ENCODE measurements at regions not wholly inside any gene's neighbourhood (a gene's known extent, or its start where the extent isn't known, plus 50 kb on each side); places are given as distances from the start of the nearest gene placed in this dataset.
"Not testable (repeated sequence)": the region's sequence is repeated elsewhere in the genome, so short reads cannot be mapped to it uniquely, and the experiment has no call there.

DNA sequence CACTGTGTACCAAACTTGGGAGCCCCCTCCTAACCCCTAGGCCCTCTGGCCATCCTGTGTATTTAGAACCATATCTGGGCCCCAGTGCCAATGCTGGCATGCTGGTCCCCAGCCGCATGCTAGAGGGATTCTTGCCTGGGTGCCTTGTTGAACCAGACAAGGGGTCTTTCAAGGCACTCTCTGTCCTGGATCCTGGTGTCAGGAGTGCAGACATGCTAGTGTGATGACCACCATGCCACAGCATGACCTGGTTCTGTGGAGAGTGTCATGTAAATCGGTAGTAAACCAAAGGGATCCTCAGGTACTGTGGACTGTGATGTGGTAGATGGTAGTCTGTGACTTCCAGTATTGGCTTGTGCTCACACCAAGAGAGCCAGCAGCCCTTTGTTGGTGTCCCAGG is 222.2 kb upstream of the PODXL start:
- peaks cover 9% of the 10 kb centered on the region for H3K27me3 Mint-ChIP-seq
- H3K9me3 Mint-ChIP-seq = no peaks in the 10 kb centered on the region
- no peaks in the 10 kb centered on the region for H3K4me1 Mint-ChIP-seq (ENCODE audit: low read depth)
- no peak overlapping the region for H3K27ac Mint-ChIP-seq
- H3K4me3 Mint-ChIP-seq = no peak overlapping the region
- no peaks in the 10 kb centered on the region for H3K36me3 Mint-ChIP-seq (ENCODE audit: low read depth)

DNA sequence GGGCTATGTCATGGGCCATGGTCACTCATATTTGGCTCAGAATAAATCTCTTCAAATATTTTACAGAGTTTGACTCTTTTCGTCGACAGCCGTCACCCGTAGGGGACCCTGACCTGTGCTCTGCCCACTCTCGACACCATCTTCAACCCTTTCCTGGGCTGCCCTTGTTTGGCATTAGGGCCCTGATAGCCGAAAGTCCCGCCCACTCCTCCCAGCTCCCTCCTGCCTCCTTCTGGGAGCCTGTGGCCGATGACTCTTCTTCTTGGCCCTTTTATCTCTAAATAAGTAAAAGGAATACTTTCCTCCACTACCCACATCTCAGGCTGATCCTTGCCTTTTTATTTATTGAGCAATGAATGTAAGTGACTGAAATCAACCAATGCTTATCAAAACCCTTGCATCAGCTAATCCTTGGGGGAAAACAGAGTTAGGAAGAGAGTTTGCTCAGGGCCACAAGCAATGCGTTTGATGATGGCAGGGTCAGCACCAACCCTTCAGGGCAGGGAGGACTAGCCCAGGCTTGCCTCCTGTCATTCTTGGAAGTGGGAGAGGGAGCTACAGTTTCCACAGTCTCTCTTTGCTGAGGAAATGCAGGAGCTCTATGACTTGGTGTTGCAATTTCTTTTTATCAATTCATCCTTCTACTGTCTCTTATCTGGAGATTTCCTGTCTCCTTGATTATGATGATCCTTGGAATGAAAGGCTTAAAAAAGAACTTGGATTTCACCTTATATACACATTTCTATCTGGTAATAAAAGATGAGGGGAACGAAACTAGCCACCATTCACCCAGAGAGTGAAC is 218.2 kb upstream of the PODXL start:
- peaks cover 8% of the 10 kb centered on the region for H3K27me3 Mint-ChIP-seq
- H3K9me3 Mint-ChIP-seq = no peaks in the 10 kb centered on the region
- no peaks in the 10 kb centered on the region for H3K36me3 Mint-ChIP-seq (ENCODE audit: low read depth)
- H3K4me3 Mint-ChIP-seq = no peak overlapping the region
- no peaks in the 10 kb centered on the region for H3K4me1 Mint-ChIP-seq (ENCODE audit: low read depth)
- no peak overlapping the region for H3K27ac Mint-ChIP-seq

DNA sequence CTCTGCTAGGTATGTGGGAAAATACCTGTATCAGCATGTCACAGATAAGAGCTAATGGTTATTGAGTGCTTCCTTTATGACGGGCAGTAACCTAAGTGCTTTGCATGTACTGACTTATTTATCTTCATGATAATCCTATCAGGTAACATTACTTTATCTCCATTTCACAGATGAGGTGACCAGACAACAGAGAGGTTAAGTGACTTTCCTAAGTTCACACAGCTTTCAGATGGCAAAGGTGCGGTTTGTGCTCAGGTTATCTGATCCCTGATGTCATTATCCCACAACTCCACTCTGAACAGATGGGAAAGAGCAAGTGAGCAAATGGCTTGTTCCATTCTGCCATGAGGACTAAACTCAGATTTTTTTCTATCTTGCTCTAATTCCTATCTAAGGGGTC is 217.0 kb upstream of the PODXL start:
- no peak overlapping the region for H3K4me3 Mint-ChIP-seq
- H3K27me3 Mint-ChIP-seq = peaks cover 8% of the 10 kb centered on the region
- H3K36me3 Mint-ChIP-seq (ENCODE audit: low read depth) = no peaks in the 10 kb centered on the region
- H3K4me1 Mint-ChIP-seq (ENCODE audit: low read depth) = no peaks in the 10 kb centered on the region
- no peaks in the 10 kb centered on the region for H3K9me3 Mint-ChIP-seq
- no peak overlapping the region for H3K27ac Mint-ChIP-seq

DNA sequence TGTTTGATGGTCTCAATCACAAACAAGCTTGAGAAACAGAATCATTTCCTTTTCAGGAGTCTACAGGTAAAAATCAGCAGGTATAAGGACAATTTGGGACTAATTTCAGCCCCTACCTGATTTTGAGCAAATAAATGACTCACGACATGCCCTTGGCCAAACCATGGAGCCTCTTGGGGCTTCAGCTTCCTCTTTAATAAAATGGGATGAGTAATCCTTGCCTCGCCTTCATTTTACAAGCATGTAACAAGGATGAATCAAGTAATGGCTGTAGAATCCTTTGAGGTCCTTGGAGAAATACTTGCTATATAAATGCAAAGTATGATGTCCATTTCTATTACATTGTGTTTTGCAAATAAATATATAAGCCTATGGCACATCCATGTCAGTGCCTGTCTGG is 212.8 kb upstream of the PODXL start:
- Mint-ChIP-seq H3K27ac (no peak overlapping the region), H3K27me3 (peaks cover 8% of the 10 kb centered on the region), H3K36me3 (ENCODE audit: low read depth) (no peaks in the 10 kb centered on the region), H3K4me3 (no peak overlapping the region), H3K4me1 (ENCODE audit: low read depth) (no peaks in the 10 kb centered on the region), H3K9me3 (no peaks in the 10 kb centered on the region)

DNA sequence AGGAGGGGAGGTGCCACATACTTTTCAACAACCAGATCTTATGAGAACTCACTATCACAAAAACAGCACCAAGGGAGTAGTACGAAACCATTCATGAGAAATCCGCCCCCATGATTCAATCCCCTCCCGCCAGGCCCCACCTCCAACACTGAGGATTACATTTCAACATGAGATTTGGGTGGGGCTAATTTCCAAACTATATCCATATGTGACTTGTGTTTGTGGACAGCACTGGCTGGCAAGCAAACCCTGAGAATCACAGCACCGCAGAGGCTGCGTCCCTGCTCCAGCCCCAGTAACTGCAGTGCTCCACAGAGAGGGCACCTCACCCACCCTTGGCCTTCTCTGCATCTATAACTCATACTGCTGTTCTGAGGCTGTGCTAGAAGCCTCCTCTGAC is 211.2 kb upstream of the PODXL start:
- H3K27me3 Mint-ChIP-seq = peaks cover 11% of the 10 kb centered on the region
- H3K9me3 Mint-ChIP-seq = no peaks in the 10 kb centered on the region
- no peaks in the 10 kb centered on the region for H3K4me1 Mint-ChIP-seq (ENCODE audit: low read depth)
- H3K36me3 Mint-ChIP-seq (ENCODE audit: low read depth) = no peaks in the 10 kb centered on the region
- H3K27ac Mint-ChIP-seq = no peak overlapping the region
- no peak overlapping the region for H3K4me3 Mint-ChIP-seq

DNA sequence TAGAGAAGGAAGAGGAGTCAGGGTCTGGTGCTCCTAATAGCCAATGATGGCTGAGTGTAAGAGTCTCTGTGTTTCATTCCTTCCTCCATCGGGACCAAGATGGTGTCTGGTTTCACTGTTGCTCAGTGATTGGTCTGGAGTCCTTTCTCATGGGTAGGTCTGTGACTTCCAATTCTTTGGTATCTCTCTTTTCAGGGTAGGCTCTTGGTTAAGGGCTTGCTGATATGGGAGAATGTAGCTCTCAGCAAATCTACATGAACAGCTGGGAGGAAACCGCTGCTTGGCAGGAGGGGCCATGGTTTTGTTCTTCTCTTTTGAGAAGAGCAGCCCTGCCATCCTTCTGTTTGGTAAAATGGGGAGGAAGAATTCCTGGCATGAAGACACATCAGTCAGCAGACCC is 209.1 kb upstream of the PODXL start:
- Mint-ChIP-seq H3K27ac (no peak overlapping the region), H3K9me3 (no peaks in the 10 kb centered on the region), H3K36me3 (ENCODE audit: low read depth) (no peaks in the 10 kb centered on the region), H3K4me3 (no peak overlapping the region), H3K4me1 (ENCODE audit: low read depth) (no peaks in the 10 kb centered on the region), H3K27me3 (peaks cover 15% of the 10 kb centered on the region)

DNA sequence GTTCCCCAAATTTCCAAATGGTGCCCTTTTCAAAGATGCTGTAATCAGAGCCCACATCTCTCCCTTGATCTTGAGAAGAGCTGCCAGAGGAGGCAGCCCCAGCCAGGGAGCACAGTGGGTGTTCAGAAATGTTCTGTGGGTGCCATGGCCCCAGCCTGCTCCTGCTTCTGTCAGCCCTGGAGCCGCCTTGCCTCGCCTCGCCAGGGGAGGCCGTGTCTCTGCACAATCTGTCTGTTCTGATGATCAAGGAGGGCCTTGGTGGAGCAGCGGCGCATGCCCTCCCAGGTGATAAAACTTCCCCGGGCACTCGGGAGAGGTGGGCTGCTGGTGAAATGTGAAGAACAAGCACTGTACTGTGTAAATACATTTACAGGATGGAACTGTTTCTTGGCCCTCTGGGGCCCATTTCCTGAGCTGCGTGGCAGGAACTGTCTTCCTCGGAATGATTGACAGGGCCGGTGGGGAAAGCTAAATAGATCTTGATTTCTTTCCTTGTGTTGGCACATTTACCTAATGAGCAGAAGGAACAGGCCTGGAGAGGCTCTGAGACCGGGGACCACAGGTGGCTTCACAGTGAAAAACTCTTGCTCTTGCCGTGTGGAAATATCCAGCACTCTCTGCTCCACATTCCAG is 207.8 kb upstream of the PODXL start:
- no peaks in the 10 kb centered on the region for H3K9me3 Mint-ChIP-seq
- no peaks in the 10 kb centered on the region for H3K36me3 Mint-ChIP-seq (ENCODE audit: low read depth)
- no peak overlapping the region for H3K27ac Mint-ChIP-seq
- H3K4me1 Mint-ChIP-seq (ENCODE audit: low read depth) = no peaks in the 10 kb centered on the region
- no peak overlapping the region for H3K4me3 Mint-ChIP-seq
- H3K27me3 Mint-ChIP-seq = peaks cover 19% of the 10 kb centered on the region

DNA sequence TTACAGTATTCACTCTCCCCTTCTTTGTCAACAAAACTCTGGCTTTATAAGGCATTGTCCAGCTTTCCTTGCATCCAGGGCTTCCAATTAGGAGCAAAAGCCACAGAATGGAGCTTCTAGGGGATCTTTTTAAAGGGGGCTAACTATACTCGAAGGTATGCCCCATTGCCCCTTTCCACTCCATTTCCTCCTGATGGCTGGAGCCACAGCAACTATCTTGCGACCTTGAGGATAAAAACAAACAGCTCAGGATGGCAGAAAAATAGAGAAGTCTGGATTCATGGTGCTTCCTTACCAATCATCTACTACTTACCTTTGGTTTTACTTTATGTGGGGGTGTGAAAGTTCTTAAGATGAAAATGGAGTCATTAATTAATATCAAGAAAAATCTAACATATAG is 206.3 kb upstream of the PODXL start:
- no peaks in the 10 kb centered on the region for H3K36me3 Mint-ChIP-seq (ENCODE audit: low read depth)
- H3K9me3 Mint-ChIP-seq = no peaks in the 10 kb centered on the region
- H3K4me3 Mint-ChIP-seq = no peak overlapping the region
- H3K27ac Mint-ChIP-seq = no peak overlapping the region
- no peaks in the 10 kb centered on the region for H3K4me1 Mint-ChIP-seq (ENCODE audit: low read depth)
- H3K27me3 Mint-ChIP-seq = peaks cover 20% of the 10 kb centered on the region

DNA sequence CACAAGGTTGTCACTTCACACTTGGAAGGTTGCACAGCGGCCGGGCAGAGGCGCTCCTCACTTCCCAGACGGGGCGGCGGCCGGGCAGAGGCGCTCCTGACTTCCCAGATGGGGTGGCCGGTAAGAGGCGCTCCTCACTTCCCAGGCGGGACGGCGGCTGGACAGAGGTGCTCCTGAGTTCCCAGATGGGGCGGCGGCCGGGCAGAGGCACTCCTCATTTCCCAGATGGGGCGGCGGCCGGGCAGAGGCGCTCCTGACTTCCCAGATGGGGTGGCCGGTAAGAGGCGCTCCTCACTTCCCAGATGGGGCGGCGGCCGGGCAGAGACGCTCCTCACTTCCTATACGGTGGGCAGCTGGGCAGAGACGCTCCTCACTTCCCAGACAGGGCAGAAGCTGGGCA is 199.4 kb upstream of the PODXL start:
- not testable (repeated sequence) for H3K4me1 Mint-ChIP-seq (ENCODE audit: low read depth); H3K36me3 Mint-ChIP-seq (ENCODE audit: low read depth); H3K9me3 Mint-ChIP-seq

DNA sequence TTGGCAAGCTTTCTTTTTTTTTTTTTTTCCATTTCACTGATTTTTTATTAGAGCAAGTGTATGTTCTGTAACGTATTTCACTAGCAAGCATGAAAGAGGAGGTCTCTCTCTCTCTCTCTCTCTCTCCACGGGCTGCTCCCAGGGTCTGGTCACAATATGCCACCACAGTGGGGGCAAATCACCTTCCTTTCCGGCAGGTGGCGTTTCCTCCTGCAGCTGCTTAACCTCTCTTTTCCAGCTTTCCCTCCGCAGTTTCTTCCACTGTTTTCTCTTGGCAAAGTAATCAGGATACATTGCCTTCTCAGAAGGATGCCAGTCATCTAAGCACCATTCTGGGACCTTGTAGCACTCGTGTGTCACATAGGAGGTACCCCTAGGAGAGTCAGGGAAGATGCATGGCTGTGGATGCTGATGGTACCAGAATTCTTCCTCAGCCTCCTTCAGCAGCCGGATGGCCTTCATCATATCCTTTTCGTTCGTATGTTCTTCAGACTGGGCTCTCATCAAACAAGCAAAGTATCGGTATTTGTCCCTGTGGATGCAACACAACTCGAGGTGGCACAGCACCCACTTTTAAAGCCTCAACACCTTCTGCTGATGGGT is 197.3 kb upstream of the PODXL start:
- H3K4me1 Mint-ChIP-seq (ENCODE audit: low read depth) = no peaks in the 10 kb centered on the region
- no peak overlapping the region for H3K4me3 Mint-ChIP-seq
- no peak overlapping the region for H3K27ac Mint-ChIP-seq
- peaks cover 11% of the 10 kb centered on the region for H3K27me3 Mint-ChIP-seq
- no peaks in the 10 kb centered on the region for H3K36me3 Mint-ChIP-seq (ENCODE audit: low read depth)
- H3K9me3 Mint-ChIP-seq = peaks cover 5% of the 10 kb centered on the region

More for the DNA sequence above, 199.4 kb upstream of the PODXL start:
- peaks cover 22% of the 10 kb centered on the region for H3K27me3 Mint-ChIP-seq
- H3K4me3 Mint-ChIP-seq, H3K27ac Mint-ChIP-seq: not testable (repeated sequence)

DNA sequence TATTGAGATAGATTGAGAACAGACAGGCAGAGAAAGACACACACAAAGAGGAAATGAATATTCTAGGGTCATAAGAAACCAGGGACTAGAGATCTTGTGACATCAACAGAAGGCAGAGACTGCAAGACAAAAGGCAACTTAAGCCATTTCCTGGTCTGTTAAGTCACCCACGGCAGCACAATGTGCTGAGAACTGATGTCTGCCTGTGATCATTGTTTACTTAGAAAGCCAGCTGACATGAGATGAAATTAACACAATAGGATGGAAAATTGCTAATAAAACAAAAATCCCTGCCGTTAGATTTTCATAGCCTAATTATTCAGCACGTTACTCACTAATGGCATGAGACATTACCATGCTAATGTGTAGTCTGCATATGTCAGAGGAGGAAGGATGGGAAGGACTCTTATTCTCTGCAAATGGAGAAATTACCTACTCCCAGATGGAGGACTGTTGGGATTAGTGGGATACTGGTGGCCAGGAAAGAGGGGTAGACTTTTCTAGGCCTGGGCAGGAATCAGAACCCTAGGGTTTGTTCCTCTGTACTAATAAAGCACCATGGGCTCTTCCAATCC is 191.3 kb upstream of the PODXL start:
- Mint-ChIP-seq H3K9me3 (peaks cover 5% of the 10 kb centered on the region), H3K4me3 (no peak overlapping the region), H3K36me3 (ENCODE audit: low read depth) (no peaks in the 10 kb centered on the region), H3K27me3 (peaks cover 16% of the 10 kb centered on the region), H3K27ac (no peak overlapping the region), H3K4me1 (ENCODE audit: low read depth) (no peaks in the 10 kb centered on the region)

DNA sequence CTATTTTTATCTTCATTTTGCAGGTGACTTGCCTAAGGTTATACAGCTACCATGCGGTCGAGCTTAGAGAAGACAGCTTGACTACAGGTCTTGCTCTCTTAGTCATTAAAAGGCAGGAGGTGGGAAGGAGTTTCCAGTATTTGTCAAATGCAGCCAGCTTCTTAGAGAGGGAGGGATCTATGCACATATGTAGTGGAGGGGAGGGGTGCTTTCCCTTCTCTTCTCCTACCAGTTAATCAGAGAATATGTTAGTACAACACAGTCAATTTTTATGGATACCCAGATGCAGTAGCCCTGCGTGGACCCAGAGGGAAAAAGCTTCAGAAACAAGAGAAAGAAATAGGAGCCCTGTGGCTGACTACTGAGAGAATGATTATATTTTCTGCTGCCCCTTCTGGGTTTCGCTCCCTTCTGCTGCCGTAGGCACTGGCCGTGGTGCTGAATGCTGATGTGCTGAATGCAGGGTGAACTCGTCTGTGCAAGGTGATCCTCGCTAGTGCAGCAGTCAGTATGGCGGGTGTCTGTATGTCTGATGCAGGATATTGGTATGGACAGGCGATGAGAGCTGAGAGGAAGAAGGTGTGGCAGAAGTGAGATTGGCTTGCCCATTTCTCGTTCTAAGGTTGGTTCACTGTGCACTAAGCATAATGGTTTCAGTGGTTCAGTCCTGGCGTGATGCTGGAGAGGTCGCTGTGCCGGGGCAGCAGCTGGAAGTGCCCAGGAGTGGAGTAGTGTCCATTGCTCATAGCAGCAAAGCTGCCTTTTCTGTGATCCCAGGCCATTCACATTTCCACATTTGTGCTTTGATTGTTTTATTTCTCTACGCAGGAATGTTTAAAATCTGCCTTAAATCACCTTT is 189.2 kb upstream of the PODXL start:
- Mint-ChIP-seq H3K27me3 (peaks cover 12% of the 10 kb centered on the region), H3K27ac (no peak overlapping the region), H3K9me3 (peaks cover 5% of the 10 kb centered on the region), H3K4me3 (no peak overlapping the region), H3K36me3 (ENCODE audit: low read depth) (no peaks in the 10 kb centered on the region), H3K4me1 (ENCODE audit: low read depth) (no peaks in the 10 kb centered on the region)

DNA sequence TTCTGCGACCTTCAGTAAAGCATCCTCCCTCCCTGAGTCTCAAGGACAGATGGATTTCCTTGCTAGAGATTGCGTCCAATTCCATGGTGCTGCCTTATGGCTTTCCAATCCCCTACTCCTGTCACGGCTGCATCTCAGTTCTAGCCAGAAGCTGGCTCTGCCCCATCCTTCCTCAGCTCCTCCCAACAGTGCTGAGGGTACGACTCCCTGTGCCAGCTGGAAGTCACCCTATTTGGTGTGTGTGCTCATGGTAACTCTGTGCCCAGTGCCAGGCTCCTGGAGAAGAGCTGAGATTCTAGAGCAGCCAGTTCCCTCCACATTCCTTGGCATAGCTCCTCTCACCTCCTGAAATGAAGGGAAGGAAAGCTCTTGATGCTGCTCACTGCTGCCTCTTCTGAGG is 185.0 kb upstream of the PODXL start:
- Mint-ChIP-seq H3K36me3 (ENCODE audit: low read depth) (no peaks in the 10 kb centered on the region), H3K4me1 (ENCODE audit: low read depth) (no peaks in the 10 kb centered on the region), H3K27ac (no peak overlapping the region), H3K9me3 (no peaks in the 10 kb centered on the region), H3K27me3 (peaks cover 22% of the 10 kb centered on the region), H3K4me3 (no peak overlapping the region)

DNA sequence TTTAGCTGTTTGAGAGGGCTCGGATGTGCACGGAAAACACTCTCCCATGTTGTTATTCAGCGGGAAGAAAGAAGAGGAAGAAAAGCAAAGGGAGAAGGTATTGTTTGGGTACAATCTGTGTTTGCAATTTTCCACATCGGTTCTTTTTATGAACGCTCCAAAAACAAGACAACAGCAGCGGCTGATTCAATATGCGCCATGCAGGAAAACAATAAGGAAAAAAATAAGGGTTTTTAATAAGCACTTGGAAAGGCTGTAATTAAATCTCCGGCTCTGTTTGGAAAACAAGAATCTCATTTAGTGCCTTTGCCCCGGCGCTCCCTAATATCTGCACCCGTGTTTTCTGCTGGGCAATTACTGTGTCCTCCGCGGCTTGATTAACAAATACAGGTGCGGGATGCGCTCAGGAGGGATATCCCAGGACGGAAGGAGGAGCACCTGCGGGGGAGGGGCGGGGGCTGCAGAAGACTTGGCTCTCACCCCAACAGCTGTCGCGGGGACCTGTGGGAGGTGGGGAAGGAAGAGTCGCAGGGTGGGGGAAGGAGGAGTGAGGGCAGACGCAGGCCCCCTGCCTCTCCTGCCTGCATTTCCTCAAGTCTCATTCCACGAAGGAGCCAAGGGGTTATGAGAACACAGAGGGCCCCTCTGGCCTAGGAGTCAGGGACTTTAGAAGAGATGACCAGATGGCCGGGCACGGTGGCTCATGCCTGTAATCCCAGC is 181.5 kb upstream of the PODXL start:
- Mint-ChIP-seq H3K4me3 (no peak overlapping the region), H3K27me3 (peaks cover 24% of the 10 kb centered on the region), H3K9me3 (no peaks in the 10 kb centered on the region), H3K4me1 (ENCODE audit: low read depth) (no peaks in the 10 kb centered on the region), H3K36me3 (ENCODE audit: low read depth) (no peaks in the 10 kb centered on the region), H3K27ac (no peak overlapping the region)
